NCI-H146 treated with DMSO at 0.1 percent for 48 hours (cell line): ENCODE measurements at regions not wholly inside any gene's neighbourhood (a gene's known extent, or its start where the extent isn't known, plus 50 kb on each side); places are given as distances from the start of the nearest gene placed in this dataset.

ENCODE experiments used
- DNase-seq: peaks from one replicate; lab custom pipeline; 2025; ENCODE audit not compliant: unreplicated experiment; lab: John Stamatoyannopoulos, UW

DNA sequence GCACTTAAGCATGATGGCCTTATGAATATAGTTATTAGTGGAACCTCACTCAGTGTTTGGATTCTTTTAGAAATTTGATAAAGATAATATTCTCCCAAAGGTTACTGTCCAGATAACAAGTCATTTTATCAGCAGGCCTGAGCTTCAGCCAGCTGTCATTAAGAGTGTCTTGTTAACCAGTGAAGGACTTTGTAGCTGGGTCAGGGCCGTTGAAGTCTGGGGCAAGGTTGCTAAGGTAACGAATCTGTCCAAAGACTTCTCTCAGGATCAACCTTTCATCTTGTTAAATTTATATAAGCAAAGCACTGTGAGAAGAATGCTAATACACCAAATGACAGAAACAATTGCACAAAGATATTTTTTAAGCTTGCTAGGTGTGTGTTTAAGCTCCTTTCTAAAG is 271.3 kb upstream of the TMPO start:
- peak; percentile 60 for DNase-seq

DNA sequence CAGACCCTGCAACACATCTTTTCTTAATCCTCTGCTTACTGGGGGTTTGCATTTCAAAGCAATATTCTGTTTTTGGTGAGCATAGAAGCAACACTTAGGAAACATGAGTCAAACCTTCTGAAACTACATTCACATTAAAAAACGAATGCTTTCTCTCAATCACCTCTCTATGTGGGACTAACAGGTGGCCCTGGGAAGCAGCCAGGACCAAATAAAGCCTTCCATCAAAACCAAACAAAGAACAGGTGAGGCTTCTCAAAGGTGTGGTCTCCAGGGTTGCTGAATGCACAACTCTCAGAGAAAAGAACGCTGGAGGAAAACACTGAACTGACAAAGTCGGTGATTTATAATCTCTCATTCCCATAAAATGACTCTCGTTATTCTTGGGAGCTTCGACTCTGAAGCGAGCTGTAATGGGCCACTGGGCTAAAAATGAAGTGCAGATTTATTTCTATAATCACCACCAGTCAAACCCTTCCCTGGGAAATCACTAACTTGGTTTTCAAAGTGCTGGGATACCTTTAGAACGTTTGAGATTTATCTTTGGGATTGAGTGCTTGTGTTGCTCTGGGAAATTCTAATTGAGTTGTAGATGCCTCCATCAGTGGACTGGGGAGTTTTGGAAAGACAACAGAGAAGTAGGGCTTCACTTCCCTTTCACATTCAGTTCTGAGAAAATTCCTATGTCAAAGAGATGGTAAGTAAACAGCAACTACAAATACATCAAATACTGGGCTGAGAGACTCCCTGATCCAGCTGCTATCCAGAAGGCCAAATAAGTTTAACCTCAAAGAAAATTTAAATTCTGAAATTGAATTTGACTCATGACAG is 262.0 kb upstream of the TMPO start:
- peak; percentile 94 for DNase-seq

DNA sequence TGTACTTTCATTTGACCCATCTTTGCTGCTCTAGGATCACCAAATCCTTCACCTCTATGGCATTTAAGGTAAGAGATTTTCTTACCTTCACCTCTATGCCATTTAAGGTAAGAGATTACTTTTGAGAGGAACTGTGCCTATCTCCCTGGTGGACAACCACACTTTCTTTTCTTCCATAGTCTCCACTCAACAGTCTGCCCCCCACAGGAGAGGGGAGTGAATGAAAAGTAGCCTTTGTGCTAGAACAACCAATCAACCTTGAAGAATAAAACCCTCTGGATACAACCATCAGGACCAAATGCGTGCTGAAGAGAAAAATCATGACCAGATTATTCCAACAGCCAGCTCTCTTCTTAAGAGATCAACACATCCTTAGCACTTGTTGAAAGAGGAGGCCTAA is 258.6 kb upstream of the TMPO start:
- DNase-seq, result no peak

DNA sequence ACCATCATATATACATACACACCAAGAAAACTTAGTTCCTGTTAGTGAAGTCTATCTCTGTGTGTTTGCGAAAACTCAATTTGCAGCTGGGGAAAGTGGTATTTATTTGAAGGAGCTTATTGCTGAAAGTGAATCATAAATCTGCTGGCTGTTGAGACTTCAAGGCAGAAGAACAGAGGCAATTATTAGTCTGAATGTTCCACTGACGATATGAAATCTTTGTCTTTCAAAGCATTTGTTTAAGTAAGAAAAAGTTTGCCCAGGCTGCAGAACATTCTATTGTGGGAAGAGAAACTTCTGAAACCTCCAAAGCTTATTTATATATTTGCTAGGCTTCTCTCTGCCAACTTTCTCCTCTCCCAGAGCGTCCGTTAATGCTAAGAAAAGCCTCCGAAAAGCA is 255.7 kb upstream of the TMPO start:
- no peak for DNase-seq

DNA sequence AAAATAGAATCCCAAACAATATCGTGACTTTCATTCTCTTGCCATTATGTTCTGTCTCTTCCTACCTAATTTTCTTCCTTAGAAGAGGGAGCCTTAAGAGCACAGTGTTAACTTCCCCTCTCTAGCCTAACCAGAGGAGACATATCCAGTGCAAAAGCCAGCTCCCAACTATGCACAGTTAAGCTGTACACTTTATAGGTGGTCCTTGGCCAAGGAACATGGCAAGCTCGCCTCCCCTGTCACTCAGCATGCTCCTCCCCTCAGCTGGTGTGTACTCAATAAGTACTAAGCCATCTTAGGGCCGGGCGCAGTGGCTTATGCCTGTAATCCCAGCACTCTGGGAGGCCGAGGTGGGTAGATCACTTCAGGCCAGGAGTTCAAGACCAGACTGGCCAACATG is 255.1 kb upstream of the TMPO start:
- no peak for DNase-seq

DNA sequence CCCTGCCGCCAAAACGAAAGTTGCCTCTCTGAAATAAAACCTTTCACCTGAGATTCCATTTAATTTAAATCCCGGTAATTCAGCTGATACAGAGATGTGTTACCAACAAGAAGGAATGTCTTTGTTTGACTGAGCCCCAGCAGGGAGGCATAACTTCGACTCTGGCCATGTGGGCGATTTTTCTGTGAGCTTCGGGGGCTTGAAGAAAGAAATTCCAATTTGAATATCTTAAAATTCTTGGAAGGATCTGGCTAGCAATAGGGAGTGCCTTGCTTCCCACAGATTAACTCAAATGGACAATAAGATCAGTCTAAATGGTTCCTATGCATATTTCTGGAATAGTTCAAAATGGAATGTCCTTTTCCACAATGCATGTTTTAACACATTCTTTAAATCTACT is 252.5 kb upstream of the TMPO start:
- no peak for DNase-seq

DNA sequence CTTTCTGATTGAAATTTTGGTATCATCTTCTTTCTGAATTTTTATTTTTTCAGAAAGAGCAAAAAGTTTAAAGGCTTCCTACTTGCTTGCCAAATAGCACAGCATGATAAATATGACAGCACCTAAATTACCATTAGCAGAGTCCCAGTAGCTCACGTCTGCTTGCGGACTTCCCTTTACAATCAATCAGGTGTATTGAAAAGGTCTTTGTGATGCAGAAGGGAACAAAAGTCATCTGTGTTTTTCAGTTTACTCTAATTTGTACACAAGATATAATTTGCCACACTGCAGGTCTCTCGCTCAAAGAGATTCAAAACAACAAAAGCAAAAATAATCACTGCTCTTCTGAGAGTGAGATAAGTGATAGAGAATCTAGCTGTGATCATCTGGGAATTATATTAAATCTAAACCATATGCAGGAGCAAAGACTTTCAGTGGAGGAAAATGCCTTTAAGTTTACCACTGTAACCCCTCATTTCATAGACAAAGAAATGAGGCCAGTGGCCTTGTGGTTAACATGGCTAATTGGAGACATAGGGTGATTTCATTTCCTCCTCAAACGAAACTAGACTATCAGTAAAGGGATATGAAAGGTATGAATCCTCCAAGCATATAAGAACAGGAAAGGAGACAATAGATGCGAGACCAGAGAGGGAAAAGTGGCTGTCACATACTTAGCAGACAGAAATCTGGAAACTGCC is 240.8 kb upstream of the TMPO start:
- DNase-seq, result no peak

DNA sequence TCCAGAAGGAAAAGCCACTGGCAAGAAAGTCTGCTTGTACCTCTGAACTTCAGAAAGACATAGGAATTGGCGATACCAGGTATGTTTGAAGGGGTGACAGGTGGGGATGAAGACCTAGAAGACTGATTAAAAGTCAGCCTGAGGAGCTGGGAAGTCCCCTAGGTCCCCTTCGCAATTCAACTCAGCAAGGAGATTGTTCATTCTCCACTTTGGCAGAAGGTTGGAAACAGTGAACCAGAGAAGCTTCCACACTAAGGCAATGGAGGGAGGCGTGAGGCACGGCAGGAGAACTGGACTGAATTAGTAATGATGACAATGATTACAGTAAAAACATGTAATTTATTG is 240.3 kb upstream of the TMPO start:
- no peak for DNase-seq

DNA sequence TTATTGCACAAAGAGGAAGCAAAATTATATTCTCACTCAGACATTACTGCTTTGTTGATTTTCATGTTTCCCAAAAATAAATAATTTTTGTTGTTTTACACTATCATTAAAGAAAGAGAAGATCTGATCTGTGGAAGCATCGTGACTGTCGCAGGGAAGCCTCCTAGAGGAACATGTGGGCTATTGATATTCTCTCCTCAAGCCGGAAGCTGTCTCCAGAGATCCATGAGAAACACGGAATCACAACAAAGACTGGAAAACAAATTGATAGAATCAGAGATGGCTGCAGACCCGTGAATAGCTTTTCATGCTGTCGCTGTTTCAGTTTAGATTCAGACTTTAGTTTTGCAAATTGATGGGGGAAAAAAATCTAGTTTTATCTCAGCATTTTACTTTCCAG is 235.2 kb upstream of the TMPO start:
- DNase-seq, result no peak

DNA sequence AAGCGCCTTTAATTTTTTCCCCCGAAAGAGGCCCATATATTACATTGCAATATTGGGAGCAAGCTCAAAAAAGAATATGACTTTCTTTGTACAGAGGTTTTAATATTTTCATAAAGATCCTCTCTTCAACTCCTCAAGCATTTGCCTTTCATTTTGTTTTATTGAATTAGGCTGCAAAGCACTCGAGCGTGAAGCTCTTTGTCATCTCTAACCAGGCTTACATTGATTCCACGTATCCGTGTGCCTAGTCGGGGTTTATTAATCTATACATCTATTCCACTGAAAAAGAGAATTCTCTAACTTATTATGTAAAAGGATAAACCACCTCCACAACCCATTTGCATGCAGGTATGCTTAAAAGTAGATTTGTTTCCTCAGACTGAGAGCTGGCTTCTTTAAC is 234.8 kb upstream of the TMPO start:
- no peak for DNase-seq

DNA sequence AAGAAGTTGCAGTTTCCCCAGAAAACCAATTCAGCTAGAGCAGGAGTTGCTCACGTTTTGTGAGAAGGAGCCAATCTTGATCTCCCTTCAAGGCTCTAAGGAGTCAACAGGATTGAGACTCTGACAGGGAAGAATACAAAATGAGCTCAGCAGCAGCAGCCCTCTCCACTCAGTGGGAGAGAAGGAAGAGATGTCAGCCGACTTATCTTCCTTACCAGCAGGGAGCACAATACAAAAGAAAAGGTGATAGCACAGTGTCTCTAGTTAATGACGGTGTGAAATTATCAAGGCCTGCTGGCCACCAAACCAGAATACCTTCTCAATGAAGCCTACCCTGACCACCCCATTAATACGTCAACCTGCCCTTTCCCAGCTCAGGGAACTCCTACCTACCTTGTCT is 223.6 kb upstream of the TMPO start:
- DNase-seq, result peak; percentile 65

DNA sequence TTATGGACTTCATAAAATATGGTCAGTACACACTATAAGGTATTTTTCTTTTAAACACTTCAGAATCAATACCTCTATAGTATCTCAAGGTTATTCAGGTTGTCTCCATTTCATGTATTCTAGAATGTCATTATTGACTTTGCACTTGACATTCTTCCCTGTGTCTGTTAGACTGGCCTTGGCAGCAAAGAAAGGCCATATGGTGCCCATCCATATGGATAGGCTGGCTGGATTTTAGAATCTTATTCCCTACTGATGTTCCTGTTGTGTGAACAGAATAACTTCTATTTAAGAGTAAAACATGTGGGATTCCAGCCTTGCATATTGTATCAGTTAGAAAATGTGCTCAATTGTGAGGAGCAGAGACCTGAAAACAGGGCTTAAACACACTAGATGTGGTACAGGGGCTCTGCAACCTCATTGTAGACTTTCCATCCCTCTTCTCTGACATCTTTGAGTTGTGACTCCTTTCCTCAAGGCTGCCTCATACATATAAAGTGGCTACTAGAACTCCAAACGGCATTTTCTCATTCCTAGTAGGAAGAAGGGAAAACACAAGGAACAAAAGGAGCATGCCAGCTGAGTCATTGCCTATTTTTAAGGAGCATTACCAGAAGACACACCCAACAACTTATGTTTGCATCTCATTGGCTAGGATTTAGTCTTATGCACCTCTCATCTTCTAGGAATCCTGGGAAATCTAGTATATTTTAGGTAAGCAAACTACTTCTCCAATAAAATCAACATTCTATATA is 221.2 kb upstream of the TMPO start:
- DNase-seq, result no peak

DNA sequence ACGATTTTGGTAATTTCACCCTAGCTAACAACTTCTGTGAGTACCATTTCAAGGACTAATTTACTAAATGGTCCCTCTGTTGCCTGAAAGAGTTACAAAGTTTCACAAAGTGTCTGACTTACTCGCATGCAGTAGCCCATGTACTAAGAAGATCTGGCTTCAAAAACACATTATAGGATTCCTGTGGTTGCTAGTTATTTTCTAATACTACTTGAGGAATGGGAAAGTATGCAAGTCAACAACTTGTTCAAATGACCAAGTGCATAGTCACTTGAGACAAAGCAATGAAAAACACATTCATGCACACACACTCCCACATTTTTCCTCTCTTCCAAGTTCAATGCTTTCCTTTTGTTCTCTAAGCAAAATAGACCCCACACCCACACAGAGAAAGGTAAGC is 219.7 kb upstream of the TMPO start:
- DNase-seq, result no peak

DNA sequence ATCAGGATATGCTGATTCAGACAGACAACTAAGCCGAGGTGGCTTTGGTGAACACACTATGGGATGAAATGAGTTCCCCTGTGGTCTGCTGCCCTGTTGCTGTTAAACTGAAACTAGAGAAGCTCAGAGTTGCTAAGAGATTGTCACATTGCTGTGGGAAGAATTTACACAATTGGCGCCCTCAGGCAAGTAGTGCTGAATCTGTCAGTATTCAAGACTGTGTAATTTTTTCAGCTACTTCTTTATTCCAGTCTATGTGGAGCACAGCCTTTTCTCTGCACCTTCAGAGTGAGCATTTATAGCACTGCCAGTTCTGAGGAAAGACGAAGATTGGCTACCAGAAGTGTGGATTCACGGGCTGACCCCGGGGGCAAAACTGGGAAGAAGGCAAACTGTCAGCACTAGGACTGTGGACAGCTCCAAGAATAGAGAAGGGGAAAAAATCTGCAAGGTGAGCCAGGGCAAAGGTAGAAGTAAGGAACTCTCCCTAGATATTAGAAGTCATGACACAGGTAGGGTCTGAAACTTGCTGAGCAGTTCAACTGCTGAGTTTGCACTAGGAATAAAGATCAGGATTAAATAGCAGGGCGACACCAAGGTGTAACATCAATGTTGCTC is 218.8 kb upstream of the TMPO start:
- DNase-seq, result no peak

DNA sequence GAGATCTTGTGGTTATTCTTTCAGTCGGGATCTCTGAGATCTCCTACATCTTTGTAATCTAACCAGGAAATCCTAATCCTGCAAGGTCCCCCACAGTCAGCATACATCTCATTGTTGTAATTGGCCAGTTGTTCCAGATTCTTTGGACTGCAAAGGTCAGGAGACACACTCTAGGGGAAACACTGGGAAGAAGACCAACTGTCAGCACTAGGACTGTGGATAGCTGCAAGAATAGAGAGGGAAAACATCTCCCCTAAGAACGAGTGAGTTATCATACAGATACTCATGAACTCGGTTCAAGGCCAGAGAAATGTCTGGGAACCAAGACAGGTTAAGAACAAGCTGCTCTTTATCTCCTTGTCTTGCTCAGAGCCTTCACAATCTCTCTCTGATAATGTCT is 217.9 kb upstream of the TMPO start:
- DNase-seq, result no peak

DNA sequence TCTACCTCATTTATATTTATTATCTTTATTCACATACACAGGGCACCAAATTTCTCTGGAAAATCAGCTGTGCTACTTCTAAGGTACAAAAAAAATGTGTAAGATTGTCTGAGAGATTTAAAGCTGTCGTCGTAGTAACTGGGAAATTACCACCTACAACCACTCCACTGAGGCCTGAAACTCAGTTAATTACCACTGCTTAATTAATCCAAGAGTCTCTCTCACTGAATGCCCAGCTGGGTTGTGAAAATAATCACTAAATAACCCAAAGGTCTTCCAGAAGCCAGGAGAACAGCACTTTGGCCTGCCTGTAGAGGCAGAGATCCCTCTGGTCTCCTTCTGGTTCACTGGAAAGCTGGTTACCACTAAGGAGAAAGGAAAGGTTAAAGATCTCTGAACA is 207.2 kb upstream of the TMPO start:
- no peak for DNase-seq

DNA sequence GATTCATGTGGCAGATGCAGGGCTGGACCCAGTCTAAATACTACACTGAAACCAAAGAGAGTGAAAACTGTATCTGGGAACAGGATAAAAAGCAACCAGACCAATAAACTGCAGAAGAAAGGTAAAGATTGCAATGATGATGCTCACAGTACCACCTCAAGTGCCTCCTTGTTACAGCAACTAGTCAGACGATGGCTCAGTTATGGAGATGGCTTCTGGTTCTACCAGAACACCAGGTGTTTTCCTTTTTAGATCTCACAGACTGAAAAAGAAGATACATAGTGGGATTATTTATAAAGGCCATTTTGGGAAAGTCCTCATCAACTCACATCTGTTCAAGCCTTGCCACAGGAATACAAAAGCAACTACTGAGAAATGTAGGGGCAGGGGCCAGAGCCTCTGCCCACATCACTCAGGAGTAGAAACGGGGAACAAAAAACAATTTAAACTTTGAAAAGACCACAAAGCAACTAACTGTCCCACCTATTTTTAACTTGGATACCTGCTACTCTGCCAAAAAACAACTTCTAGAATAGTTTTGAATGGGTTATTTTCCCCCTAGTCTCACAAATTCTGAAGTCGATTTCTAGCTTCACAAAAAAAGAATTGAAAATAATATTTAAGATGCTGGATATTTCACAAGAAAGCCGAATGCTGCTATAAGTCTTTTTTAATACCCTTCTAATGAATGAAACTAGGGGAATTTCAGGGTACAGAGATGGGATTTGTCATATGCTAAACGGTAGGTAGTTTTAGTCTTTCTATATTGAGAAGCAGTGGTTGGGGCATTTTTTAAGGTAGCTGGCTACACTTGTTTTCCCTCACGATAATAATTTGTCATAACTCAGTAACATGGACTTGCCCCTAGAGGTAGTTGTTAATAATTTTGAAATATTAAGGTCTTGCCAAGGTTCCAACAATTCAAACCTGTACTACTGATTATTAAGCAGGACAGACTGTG is 197.2 kb upstream of the TMPO start:
- DNase-seq, result no peak

DNA sequence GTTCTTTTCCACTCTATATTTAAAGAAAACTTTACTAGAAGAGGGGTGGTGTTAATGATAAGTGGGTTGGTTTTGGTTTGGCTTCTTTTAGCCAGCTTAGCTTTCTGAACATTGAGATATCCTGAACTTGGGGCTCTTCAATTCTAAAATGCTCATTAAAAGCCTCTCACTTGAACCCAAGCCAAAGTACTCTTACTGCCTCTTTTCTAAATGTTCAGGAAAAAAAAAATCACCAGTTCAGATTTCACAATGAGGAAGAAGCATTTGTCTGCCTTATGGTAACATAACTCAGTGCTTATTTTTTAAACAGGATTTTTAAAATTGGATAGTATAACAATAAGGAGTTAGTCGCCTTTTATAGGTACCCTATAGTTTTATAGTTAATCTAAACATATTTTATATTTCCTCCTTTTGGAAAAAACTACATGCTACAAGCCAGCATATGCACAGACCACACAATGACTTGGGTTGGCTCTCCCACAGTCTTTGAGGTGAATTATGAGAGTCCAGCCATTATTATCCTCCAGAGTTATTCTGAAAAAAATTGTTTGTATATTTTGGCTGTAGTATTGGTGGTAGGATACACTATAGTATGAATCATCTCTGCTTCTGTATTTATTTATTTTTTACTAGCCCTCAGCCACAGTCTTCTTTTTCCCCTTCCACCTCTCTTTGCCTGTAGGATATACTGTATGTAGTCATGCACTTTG is 195.5 kb upstream of the TMPO start:
- DNase-seq, result no peak

DNA sequence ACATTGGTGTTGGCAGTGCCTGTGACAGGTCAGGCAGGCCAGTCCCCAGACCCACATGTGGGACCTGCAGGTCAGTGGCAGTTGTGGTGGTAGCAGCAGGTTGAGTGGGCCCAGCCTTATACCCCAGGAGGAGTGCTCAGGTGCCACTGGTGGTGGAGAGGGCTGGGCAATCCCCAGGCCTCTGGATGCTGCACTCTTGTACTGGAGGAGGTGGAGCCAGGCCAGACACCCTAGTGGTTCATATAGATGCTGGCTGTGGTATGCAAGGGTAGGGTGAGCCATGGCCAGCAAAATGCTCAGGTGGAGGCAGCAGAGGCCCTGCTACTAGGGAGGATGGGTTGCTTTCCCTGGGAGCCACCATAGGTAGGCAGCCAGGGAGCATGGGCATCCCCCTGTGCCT is 190.4 kb upstream of the TMPO start:
- DNase-seq, result no peak

DNA sequence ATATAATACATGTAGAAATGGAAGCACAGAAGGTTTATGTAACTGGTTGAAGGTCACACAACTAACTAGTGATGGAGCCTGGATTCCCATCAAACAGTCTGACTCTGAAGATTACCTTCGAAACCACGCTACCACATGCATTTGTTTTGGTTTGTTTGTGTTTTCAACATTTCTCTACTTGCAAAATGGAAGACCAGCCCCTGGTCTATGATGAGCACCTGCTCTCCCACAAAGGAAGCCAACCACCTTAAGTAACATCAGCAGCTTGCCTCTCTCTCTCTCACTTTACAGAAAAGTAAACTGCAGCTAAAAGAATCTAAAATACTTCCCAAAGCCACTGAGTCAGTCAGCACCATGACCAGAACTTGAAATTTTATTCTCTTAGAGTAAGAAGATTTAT is 186.9 kb upstream of the TMPO start:
- DNase-seq, result no peak
